GM18502 (cell line): ENCODE measurements at regions not wholly inside any gene's neighbourhood (a gene's known extent, or its start where the extent isn't known, plus 50 kb on each side); places are given as distances from the start of the nearest gene placed in this dataset.

Source experiments
- ATAC-seq: cut with Tn5 transposase; IDR thresholded peaks from one replicate; pipeline ENCODE4 v1.9.1; 2021; ENCODE audit warnings: mild to moderate bottlenecking; ENCODE audit not compliant: unreplicated experiment, poor library complexity

DNA sequence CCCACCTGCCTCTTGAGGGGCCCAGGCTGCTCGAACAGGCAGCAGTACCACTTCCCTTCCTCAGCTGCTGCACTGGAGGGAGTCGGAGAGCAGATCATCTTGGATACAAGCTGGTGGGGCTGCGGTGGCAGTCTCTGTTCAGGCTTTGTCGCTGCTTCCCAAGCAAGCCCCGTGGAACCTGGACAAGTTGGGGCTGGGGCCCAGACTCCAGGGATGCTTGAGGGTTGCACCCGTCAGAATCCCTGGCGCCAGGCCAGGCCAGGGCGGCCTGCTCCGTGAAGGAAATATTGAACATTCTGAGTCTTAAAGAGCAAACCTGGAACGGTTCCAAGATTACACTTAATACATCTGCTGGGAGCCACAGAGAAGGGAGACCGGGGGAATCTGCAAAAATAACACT lies 310.1 kb upstream of the SORL1-AS1 start:
- ATAC-seq: no peak

GRCh38 chr11:121761186-121761585 lies 308.4 kb upstream of the SORL1-AS1 start:
- ATAC-seq: no peak

DNA sequence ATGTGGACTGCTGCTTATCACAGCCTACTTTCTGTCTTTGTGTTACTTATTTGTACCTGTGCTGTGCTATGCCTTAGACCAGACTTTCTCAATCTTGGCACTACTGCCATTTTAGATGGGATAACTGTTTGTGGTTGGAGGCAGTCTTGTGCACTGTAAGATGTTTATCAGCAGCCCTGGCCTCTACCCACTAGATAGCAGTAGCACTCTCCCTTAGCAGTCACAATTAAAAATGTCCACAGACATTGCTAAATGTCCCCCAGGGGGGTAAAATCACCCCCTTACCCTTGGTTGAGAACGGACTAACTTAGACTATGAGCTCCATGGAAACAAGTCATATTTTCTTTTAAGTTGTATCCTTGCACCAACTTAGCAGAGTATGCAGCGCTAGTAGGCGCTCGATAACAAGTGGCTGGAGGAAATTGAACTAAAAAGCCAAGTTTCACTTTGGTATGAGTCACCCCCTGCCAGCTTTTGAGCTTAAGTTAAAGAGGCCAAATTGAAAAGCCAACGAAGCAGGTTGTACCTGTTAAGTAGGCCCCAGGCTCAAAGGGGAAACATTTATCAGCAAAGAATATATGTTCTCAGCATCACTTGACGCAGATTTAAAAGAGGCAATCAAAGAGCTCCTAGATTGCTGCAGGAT lies 304.8 kb upstream of the SORL1-AS1 start:
- no peak for ATAC-seq

GRCh38 chr11:121755906-121756305 lies 303.1 kb upstream of the SORL1-AS1 start:
- no peak for ATAC-seq

DNA sequence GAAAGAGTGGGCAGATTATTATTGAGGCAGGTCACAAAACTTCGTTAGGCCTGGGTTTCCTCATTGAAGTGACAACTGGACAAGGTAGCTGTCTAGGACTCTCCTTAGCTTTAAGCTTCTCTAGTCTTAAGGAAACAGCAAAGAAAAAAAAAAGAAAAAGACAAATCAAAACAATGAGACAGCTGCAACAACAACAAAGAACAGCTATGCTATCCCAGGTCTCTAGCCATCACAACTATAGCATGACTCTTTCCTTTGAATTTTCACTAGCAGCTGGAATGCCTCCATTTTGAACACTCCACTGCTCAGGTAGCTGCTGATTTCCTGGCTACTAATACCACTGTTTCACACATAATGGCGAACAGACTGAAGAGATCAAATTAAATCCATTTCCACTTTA lies 302.4 kb upstream of the SORL1-AS1 start:
- no peak for ATAC-seq

- ATAC-seq: no peak
Measured at GRCh38 chr11:121754598-121754997, 301.8 kb upstream of the SORL1-AS1 start.

GRCh38 chr11:121749691-121750090 lies 296.9 kb upstream of the SORL1-AS1 start:
- ATAC-seq: no peak

DNA sequence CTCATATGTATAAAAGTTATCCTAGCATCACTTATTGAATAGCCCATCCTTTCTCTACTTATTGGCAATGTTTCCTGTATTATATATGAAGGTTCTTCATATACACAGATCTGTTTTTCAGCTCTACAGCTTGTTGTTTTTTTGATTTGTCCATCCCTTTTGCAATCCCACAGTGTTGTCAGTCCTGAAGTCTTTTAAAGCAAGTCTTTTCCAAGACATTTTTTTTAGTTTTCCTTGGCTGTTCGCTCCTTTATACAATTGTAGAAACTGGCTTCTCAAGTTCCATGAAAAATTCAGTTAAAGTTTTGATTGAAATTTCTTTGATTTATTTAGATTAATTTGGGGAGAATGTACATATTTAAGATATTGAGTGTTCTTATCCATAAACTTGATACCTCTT lies 295.3 kb upstream of the SORL1-AS1 start:
- no peak for ATAC-seq

DNA sequence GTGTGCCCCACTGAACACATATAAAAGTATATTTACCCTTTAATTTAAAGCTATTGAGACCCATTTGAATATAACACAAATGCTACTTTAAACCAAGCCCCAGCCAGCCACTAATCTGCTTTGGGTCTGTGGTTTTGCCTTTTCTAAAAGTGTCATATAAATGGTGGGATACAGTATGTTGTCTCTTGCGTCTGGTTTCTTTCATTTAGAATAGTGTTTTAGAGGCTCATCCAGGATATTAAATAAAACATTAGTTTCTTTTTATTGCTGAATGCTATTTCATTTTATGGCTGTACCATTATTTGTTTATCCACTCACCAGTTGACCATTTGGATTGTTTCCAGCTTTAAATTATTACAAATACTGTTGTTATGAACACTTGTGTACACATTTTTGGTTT lies 290.5 kb upstream of the SORL1-AS1 start:
- no peak for ATAC-seq

DNA sequence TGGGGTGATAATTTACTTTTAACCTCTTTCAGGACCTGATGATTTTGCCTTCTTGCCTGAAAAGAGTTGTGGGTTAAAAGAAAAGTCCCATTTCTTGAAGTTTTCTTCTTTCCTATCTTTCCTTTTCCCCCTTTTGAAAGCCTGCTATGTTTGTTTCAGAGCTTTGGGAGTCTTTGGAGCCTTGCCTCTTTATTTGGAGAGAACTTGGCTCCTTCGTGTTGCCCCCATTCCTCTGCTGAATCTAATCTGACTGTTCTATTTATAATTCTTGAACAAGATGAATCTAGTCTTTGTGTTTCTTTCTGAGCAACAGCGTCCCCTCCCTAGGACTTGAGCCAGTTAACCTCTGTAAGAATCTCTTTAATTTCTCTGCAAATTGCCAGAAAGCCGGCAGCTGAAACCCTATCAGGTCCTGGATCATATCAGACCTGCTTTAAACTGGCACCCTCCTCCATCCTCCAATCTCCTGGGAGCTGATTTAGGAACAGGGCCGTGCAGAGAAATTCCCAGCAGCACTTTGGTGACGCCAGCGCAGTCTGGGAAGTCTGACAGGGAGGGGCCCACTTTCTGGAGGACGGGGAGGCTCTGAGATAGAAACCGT lies 289.1 kb upstream of the SORL1-AS1 start:
- no peak for ATAC-seq

- no peak for ATAC-seq
Measured at GRCh38 chr11:121741351-121741760, 288.6 kb upstream of the SORL1-AS1 start.

DNA sequence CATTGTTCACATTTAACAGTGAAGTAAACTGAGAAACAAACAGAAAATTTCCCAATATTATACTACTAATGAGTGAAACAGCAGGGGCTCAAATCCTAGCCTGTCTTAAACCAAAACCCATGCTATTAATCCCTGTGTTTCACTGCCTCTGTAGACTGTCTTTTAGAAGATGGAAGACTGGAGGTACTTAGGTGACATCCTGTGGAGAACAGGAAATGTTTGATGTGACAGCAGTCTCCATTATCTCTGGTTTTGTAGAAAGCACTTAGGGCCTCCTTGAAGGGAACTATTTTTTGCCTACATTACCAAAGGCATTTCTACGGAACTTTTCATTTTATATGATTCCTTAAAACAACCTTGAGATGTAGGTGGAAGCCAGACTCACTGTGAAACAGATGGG lies 288.1 kb upstream of the SORL1-AS1 start:
- ATAC-seq: no peak

GRCh38 chr11:121733858-121734257 lies 281.1 kb upstream of the SORL1-AS1 start:
- ATAC-seq: no peak

DNA sequence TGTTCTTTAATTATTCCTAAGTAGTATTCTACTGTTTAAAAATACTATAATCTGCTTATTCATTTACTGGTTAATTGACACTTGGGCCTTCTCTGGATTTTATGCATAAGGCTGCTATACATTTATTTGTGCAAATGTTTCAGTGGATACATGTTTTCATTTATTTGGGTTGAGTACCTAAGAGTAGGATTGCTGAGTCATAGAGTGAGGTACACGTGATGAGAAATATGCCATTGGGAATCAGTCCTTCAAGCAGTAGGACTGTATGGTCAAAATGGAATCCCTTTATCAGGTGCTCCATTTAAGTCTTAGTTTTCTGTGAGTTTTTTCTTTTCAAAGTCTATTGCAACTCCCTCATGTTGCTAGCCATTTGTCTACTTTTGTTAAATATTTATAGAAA lies 275.2 kb upstream of the SORL1-AS1 start:
- ATAC-seq: no peak

DNA sequence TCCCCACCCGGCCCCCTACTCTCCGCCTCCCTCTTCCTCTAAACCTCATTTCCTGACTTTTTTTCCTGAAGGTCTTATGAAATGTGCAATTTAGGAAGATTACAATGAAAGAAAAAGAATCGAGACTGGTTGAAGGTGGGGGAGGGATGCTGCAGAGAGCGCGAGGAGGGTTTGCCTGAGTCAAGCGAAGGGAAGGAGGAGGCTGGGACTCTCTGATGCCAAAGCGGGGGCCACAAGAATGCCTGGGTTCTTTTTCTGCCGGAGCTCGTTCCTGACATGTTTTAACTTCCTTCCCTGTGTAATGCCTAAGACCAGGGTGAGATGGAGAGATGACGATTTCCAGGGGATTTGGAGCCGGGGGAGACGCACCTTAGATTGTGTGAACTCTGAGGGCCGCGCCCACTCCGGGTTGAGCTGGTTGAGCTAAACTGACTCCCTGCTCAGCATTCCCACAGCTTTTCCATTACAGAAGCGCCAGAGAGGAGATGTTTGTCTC lies 270.5 kb upstream of the SORL1-AS1 start:
- no peak for ATAC-seq

- ATAC-seq: no peak
Measured at GRCh38 chr11:121722431-121723245, 269.9 kb upstream of the SORL1-AS1 start.

DNA sequence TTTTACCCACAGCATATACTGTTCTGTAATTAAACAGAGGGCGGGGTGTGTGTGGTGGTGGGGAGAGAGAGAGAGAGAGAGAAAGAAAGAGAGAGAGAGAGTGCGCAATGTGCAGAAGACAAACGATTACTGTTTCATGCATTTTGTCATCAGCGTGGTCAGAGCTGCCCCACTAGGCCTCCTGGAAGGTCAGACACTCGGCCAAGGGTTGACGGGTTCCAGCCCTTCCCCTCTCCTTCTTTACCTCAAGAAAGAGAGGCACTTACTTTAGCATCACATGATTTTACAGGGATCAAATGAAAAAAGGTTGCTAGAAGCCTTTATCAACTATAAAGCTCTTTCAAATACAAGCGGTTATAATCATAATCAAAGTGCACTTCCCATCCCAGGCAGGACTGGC lies 269.2 kb upstream of the SORL1-AS1 start:
- no peak for ATAC-seq

- no peak for ATAC-seq
Measured at GRCh38 chr11:121721448-121721847, 268.7 kb upstream of the SORL1-AS1 start.

DNA sequence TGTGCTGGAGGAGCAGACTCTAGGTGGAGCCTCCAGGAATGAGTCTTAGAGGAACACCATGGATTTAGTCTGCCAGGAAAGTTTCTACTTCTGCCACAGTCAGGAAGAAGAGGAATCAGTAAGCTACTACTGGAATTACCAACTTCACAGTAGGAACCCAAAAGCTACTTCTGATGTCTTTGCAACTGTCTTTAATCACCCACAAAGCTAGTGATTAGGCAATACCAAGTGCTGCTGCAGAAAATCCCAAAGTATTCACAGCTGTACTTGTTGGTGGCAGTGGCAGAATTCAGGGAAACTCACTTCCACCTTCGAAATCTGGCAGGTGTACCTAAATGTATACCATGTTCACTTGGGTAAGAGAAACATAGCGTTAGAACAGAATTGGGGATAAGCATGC lies 264.5 kb upstream of the SORL1-AS1 start:
- ATAC-seq: no peak

DNA sequence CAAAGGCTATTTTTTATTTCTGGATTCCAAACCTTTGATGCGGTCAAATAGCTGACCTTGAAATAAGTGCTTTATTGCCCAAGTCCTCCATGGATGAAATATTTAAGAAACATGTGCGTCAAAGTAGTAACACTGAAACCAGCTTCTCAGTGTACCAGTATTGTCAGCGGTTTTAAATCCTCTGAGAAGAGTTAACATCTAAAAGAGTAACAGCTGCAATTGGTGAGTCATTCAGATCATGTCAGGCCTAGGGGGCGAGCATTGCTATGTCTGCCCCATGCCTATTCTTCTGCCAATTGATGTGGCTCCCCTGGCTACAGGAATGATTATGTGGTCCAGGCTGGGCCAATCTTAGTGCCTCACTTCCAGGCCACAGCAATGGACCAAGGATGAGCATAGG lies 263.3 kb upstream of the SORL1-AS1 start:
- ATAC-seq: no peak

DNA sequence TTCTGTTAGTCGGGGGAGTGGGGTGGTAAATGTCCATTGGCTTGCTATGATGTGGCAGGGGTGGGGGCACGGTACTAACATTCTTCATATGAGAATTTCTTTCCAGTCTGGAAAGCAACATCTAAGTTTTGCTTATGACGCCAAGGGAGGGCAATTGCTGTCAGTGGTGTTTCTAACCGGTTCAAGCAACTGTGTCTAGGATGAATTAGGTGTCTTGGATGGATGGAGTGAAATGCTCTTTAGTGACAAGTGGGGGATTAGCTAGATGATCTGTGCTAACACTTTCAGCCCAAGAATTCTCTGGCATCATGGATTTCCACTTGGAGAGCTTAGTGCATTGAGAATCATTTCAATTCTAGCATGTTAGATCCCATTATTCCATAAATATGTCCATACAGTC lies 262.6 kb upstream of the SORL1-AS1 start:
- no peak for ATAC-seq
